T-helper 17 cell (primary cell): ENCODE measurements at regions not wholly inside any gene's neighbourhood (a gene's known extent, or its start where the extent isn't known, plus 50 kb on each side); places are given as distances from the start of the nearest gene placed in this dataset.

Source experiments
- ATAC-seq: fragments of 150-1000 bp; cut with Tn5 transposase; 2 replicates; pipeline ENCODE4 v1.10.0; 2021; ENCODE audit warnings: mild to moderate bottlenecking, moderate library complexity
- DNase-seq, 3 donors: peaks; one replicate each; pipeline versions ENCODE4 v3.0.0 to v3.0.0-alpha.2; 2020 to 2021
- H3K9me3 ChIP-seq: one replicate; pipeline ENCODE4 v1.7.0; 2013; ENCODE audit warnings: low read length, mild to moderate bottlenecking; ENCODE audit not compliant: control insufficient read depth, poor library complexity, severe bottlenecking
- H3K27ac Mint-ChIP-seq: one replicate; pipeline ENCODE4 v1.8.0; 2022; ENCODE audit warnings: mild to moderate bottlenecking, moderate library complexity, mixed read lengths
- H3K27me3 Mint-ChIP-seq: one replicate; pipeline ENCODE4 v1.8.0; 2022; ENCODE audit warnings: mixed read lengths
- H3K36me3 Mint-ChIP-seq: one replicate; pipeline ENCODE4 v1.8.0; 2022; ENCODE audit warnings: low read depth, mixed read lengths
- H3K4me1 Mint-ChIP-seq: one replicate; pipeline ENCODE4 v1.8.0; 2022; ENCODE audit warnings: mild to moderate bottlenecking, mixed read lengths
- H3K4me3 Mint-ChIP-seq: one replicate; pipeline ENCODE4 v1.8.0; 2022; ENCODE audit warnings: mild to moderate bottlenecking, moderate library complexity, mixed read lengths

- no peak for ATAC-seq
- no peaks in the 10 kb centered on the region for H3K36me3 Mint-ChIP-seq
- no peaks in the 10 kb centered on the region for H3K9me3 ChIP-seq
- H3K27ac Mint-ChIP-seq = no peak overlapping the region
- H3K4me3 Mint-ChIP-seq = no peak overlapping the region
- no peaks in the 10 kb centered on the region for H3K4me1 Mint-ChIP-seq
- no peak for DNase-seq
- H3K27me3 Mint-ChIP-seq = peaks cover 19% of the 10 kb centered on the region
Measured at GRCh38 chr5:163377982-163378381, 59.4 kb upstream of the CCNG1 start.

GRCh38 chr5:163379298-163380155, 57.9 kb upstream of the CCNG1 start:
- no peak for ATAC-seq
- H3K4me3 Mint-ChIP-seq = no peak overlapping the region
- DNase-seq = no peak

GRCh38 chr5:163381832-163382231, 55.6 kb upstream of the CCNG1 start:
- Mint-ChIP-seq H3K4me1 (no peaks in the 10 kb centered on the region), H3K4me3 (no peak overlapping the region), H3K27ac (no peak overlapping the region), H3K36me3 (no peaks in the 10 kb centered on the region), H3K27me3 (peaks cover 22% of the 10 kb centered on the region)
- no peaks in the 10 kb centered on the region for H3K9me3 ChIP-seq
- ATAC-seq = no peak
- no peak for DNase-seq

More at GRCh38 chr5:163379298-163380155, 57.9 kb upstream of the CCNG1 start:
- Mint-ChIP-seq H3K27ac (no peak overlapping the region), H3K4me1 (no peaks in the 10 kb centered on the region), H3K27me3 (peaks cover 15% of the 10 kb centered on the region), H3K36me3 (no peaks in the 10 kb centered on the region)
- H3K9me3 ChIP-seq = no peaks in the 10 kb centered on the region

DNA sequence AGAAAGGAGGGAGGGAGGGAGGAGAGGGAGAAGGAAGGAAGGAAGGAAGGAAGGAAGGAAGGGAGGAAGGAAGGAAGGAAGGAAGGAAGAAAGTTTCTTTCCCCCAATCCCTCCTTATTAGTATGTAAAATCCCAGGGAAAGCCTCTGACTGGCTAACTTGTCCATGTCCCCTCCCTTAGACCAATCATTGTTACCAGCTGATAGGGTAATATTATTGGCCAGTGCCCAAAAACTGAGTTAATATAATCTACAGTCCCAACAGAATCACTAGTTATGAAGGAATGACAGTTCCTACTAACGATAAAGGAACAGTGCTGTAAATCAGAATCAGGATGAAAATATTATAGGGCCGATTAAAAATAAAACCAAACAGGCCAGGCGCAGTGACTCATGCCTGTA, 53.6 kb upstream of the CCNG1 start:
- no peak overlapping the region for H3K4me3 Mint-ChIP-seq

GRCh38 chr5:163384669-163385068, 52.7 kb upstream of the CCNG1 start:
- ATAC-seq (no peak), DNase-seq (no peak)
- H3K27ac Mint-ChIP-seq = no peak overlapping the region
- no peak overlapping the region for H3K4me3 Mint-ChIP-seq
- peaks cover 23% of the 10 kb centered on the region for H3K27me3 Mint-ChIP-seq
- H3K36me3 Mint-ChIP-seq = no peaks in the 10 kb centered on the region
- H3K9me3 ChIP-seq = no peaks in the 10 kb centered on the region
- no peaks in the 10 kb centered on the region for H3K4me1 Mint-ChIP-seq

More for the DNA sequence above, 53.6 kb upstream of the CCNG1 start:
- DNase-seq (no peak), ATAC-seq (no peak)
- H3K36me3 Mint-ChIP-seq = no peaks in the 10 kb centered on the region
- H3K27me3 Mint-ChIP-seq = peaks cover 25% of the 10 kb centered on the region
- no peaks in the 10 kb centered on the region for H3K9me3 ChIP-seq
- H3K27ac Mint-ChIP-seq = no peak overlapping the region
- H3K4me1 Mint-ChIP-seq = no peaks in the 10 kb centered on the region

DNA sequence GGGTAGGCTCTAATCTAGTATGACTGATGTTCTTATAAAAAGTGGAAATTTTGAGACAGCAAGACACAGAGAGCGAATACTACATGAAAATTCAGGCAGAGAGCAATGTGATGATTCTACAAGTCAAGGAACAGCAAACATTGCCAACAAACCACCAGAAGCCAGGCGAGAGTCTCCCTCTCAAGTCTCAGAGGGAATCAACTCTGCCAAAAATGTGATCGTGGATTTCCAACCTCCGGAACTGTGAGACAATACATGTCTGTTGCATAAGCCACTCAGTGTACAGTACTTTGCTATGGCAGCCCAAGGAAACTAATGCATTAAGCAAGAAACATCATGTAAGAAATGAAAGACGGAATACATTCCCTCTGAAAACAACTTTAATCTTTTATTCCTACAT, 52.1 kb upstream of the CCNG1 start:
- peaks cover 21% of the 10 kb centered on the region for H3K27me3 Mint-ChIP-seq
- ATAC-seq (no peak), DNase-seq (no peak)

GRCh38 chr5:163385824-163386223, 51.6 kb upstream of the CCNG1 start:
- H3K4me1 Mint-ChIP-seq = no peaks in the 10 kb centered on the region
- no peak overlapping the region for H3K4me3 Mint-ChIP-seq
- H3K36me3 Mint-ChIP-seq = no peaks in the 10 kb centered on the region
- H3K27me3 Mint-ChIP-seq = peaks cover 21% of the 10 kb centered on the region
- no peak for DNase-seq
- no peak for ATAC-seq
- no peaks in the 10 kb centered on the region for H3K9me3 ChIP-seq
- H3K27ac Mint-ChIP-seq = no peak overlapping the region

More for the DNA sequence above, 52.1 kb upstream of the CCNG1 start:
- Mint-ChIP-seq H3K36me3 (no peaks in the 10 kb centered on the region), H3K4me1 (no peaks in the 10 kb centered on the region), H3K27ac (no peak overlapping the region), H3K4me3 (no peak overlapping the region)
- no peaks in the 10 kb centered on the region for H3K9me3 ChIP-seq

- ATAC-seq (no peak), DNase-seq (no peak)
- no peak overlapping the region for H3K27ac Mint-ChIP-seq
- peaks cover 2% of the 10 kb centered on the region for H3K36me3 Mint-ChIP-seq
- no peaks in the 10 kb centered on the region for H3K9me3 ChIP-seq
- peaks cover 26% of the 10 kb centered on the region for H3K27me3 Mint-ChIP-seq
- H3K4me1 Mint-ChIP-seq = no peaks in the 10 kb centered on the region
- no peak overlapping the region for H3K4me3 Mint-ChIP-seq
Measured at GRCh38 chr5:163386352-163386751, 51.0 kb upstream of the CCNG1 start.

DNA sequence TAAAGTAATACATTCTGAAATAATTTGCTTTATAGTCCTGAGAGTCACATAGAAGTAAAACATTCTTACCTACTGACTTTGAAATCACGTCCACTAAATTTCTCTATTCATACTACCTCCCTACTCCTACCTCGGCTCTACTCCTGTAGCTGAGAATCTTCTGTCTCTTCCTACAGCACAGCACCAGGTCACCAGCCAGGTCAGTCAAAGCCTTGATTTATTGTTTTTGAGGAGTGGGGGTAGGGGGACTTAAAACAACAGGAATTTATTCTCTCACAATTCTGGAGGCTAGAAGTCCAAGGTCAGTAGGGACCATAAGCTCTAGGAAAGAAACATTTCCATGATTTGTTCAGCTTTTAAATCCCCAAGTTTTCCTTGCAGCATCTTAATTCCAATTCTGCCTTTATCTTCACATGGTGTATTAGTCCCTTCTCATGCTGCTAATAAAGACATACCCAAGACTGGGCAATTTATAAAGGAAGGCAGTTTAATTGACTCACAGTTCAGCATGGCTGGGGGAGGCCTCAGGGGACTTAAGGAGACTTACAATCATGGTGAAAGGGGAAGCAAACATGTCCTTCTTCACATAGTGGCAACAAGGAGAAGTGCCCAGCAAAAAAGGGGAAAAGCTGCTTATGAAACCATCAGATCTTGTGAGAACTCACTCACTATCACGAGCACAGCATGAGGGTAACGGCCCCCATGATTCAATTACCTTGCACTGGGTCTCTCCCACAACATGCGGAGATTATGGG, 49.6 kb upstream of the CCNG1 start:
- H3K36me3 Mint-ChIP-seq = peaks cover 2% of the 10 kb centered on the region
- H3K27ac Mint-ChIP-seq = no peak overlapping the region
- DNase-seq = no peak
- H3K27me3 Mint-ChIP-seq = peaks cover 37% of the 10 kb centered on the region
- H3K9me3 ChIP-seq = no peaks in the 10 kb centered on the region
- H3K4me1 Mint-ChIP-seq = no peaks in the 10 kb centered on the region
- no peak for ATAC-seq
- H3K4me3 Mint-ChIP-seq = no peak overlapping the region
